ENCODE measurements at regions not wholly inside any gene's neighbourhood (a gene's known extent, or its start where the extent isn't known, plus 50 kb on each side); places are given as distances from the start of the nearest gene placed in this dataset.

DNA sequence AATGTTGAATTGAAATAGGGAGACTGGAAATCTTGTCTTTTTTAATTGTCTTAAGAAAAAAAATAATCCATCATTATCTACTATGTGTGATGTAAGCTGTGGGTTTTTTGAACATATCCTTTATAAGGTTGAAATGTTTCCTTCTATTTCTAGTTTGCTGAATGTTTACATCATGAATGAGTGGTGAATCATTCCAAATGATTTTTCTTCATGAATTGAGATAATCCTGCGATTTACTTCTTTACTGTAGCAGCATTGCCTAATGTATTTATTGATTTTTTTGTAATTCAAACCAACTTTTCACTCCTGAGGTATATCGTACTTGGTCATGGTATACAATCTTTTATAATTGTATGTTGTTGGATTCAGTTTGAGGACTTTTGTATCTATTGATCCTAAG, 607.6 kb upstream of the PFKP start:
- Histone ChIP-seq H3K27ac (no peak overlapping the region), H3K4me1 (no peaks in the 10 kb centered on the region), H3K27me3 (no peaks in the 10 kb centered on the region), H3K36me3 (no peaks in the 10 kb centered on the region), H3K4me3 (no peak overlapping the region), H3K9me3 (no peaks in the 10 kb centered on the region)
- TF ChIP-seq, protein P1, sequence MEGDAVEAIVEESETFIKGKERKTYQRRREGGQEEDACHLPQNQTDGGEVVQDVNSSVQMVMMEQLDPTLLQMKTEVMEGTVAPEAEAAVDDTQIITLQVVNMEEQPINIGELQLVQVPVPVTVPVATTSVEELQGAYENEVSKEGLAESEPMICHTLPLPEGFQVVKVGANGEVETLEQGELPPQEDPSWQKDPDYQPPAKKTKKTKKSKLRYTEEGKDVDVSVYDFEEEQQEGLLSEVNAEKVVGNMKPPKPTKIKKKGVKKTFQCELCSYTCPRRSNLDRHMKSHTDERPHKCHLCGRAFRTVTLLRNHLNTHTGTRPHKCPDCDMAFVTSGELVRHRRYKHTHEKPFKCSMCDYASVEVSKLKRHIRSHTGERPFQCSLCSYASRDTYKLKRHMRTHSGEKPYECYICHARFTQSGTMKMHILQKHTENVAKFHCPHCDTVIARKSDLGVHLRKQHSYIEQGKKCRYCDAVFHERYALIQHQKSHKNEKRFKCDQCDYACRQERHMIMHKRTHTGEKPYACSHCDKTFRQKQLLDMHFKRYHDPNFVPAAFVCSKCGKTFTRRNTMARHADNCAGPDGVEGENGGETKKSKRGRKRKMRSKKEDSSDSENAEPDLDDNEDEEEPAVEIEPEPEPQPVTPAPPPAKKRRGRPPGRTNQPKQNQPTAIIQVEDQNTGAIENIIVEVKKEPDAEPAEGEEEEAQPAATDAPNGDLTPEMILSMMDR (IDR thresholded peaks at IDR 0.05), result no peak
- TF ChIP-seq POLR2AphosphoS5 (IDR thresholded peaks at IDR 0.05), result no peak
- no peak for TF ChIP-seq POLR2A (IDR thresholded peaks at IDR 0.05)
- no peak for DNase-seq (ENCODE audit: low spot score in 2 of 2)
- intact Hi-C loops (cut with DNase I; ENCODE audit: low total_unique reads), result no loop called here

DNA sequence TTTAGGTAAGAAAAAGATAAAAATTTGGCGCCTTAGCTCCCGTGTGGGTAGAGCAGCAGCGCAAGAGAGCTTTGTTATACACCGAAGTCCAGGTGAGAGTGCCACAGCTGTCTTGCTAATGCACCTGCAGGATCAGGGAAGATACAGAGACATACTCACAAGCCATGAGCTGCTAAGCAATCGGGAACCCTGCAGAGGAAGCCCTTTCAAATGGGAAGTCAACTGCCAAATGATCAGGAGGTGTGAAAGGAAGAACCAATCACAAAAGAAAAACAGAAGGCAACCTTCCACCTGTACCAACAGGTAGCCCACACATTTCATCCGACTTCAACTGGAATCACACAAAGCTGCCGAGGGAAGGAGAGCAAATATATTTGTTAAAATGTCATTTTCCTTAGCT, 610.5 kb upstream of the PFKP start:
- no peaks in the 10 kb centered on the region for H3K4me1 ChIP-seq
- no peak overlapping the region for H3K4me3 ChIP-seq
- H3K27me3 ChIP-seq, result no peaks in the 10 kb centered on the region
- TF ChIP-seq, protein P1 (IDR thresholded peaks at IDR 0.05), result no peak
- no peak for TF ChIP-seq POLR2AphosphoS5 (IDR thresholded peaks at IDR 0.05)
- TF ChIP-seq POLR2A (IDR thresholded peaks at IDR 0.05), result no peak
- intact Hi-C loops (cut with DNase I; ENCODE audit: low total_unique reads), result no loop called here
- DNase-seq (ENCODE audit: low spot score in 2 of 2), result no peak
- no peak overlapping the region for H3K27ac ChIP-seq
- no peaks in the 10 kb centered on the region for H3K9me3 ChIP-seq
- no peaks in the 10 kb centered on the region for H3K36me3 ChIP-seq

GRCh38 chr10:2445370-2445769, 622.0 kb upstream of the PFKP start:
- no peaks in the 10 kb centered on the region for H3K36me3 ChIP-seq
- intact Hi-C loops (cut with DNase I; ENCODE audit: low total_unique reads), result no loop called here
- no peaks in the 10 kb centered on the region for H3K4me1 ChIP-seq
- no peak overlapping the region for H3K4me3 ChIP-seq
- no peaks in the 10 kb centered on the region for H3K9me3 ChIP-seq
- TF ChIP-seq, protein P1 (IDR thresholded peaks at IDR 0.05), result no peak
- TF ChIP-seq POLR2A (IDR thresholded peaks at IDR 0.05), result no peak
- no peak for DNase-seq (ENCODE audit: low spot score in 2 of 2)
- H3K27ac ChIP-seq, result no peak overlapping the region
- H3K27me3 ChIP-seq, result no peaks in the 10 kb centered on the region

DNA sequence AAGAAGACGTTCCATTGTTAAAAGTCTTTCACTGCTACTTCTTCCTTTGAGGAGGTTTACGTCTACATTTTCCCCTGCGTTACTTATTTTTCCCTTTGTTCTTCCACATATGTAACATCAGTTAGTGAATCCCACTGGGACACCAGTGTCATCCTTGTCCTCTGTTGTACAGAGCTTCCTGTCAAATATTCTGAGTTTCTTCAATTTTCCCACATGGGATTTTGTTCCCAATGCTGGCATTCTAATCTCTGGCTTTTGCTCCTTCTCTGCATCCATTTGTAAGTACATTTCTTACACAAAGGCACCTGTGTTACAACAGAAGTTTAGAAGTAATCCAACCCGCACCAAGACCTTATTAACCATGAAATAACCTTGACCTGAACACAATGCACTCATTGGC, 627.4 kb upstream of the PFKP start:
- TF ChIP-seq POLR2A (IDR thresholded peaks at IDR 0.05) (no peak), POLR2AphosphoS5 (IDR thresholded peaks at IDR 0.05) (no peak)
- TF ChIP-seq, protein P1 (IDR thresholded peaks at IDR 0.05), result no peak
- intact Hi-C loops (cut with DNase I; ENCODE audit: low total_unique reads), result no loop called here
- H3K27me3 ChIP-seq, result no peaks in the 10 kb centered on the region
- no peaks in the 10 kb centered on the region for H3K36me3 ChIP-seq
- DNase-seq (ENCODE audit: low spot score in 2 of 2), result no peak
- H3K4me1 ChIP-seq, result no peaks in the 10 kb centered on the region
- H3K9me3 ChIP-seq, result no peaks in the 10 kb centered on the region
- H3K27ac ChIP-seq, result no peak overlapping the region
- no peak overlapping the region for H3K4me3 ChIP-seq

GRCh38 chr10:2439000-2439399, 628.3 kb upstream of the PFKP start:
- no peak for DNase-seq (ENCODE audit: low spot score in 2 of 2)
- Histone ChIP-seq H3K4me3 (no peak overlapping the region), H3K27me3 (no peaks in the 10 kb centered on the region), H3K36me3 (no peaks in the 10 kb centered on the region), H3K27ac (no peak overlapping the region), H3K4me1 (no peaks in the 10 kb centered on the region), H3K9me3 (no peaks in the 10 kb centered on the region)
- intact Hi-C loops (cut with DNase I; ENCODE audit: low total_unique reads), result no loop called here
- TF ChIP-seq, protein P1 (IDR thresholded peaks at IDR 0.05), result no peak
- TF ChIP-seq POLR2A (IDR thresholded peaks at IDR 0.05) (no peak), POLR2AphosphoS5 (IDR thresholded peaks at IDR 0.05) (no peak)
